HUES64 (cell line): ENCODE measurements at regions not wholly inside any gene's neighbourhood (a gene's known extent, or its start where the extent isn't known, plus 50 kb on each side); places are given as distances from the start of the nearest gene placed in this dataset.
"Not testable (repeated sequence)": the region's sequence is repeated elsewhere in the genome, so short reads cannot be mapped to it uniquely, and the experiment has no call there.

Source experiments
- H3K27ac ChIP-seq: 2 replicates; pipeline ENCODE4 v1.7.0; 2013; ENCODE audit warnings: low read depth, low read length, inconsistent platforms
- H3K27me3 ChIP-seq: 2 replicates; pipeline ENCODE4 v1.6.1; 2013; ENCODE audit warnings: mild to moderate bottlenecking, low read length; ENCODE audit not compliant: insufficient read depth
- H3K36me3 ChIP-seq: 2 replicates; pipeline ENCODE4 v1.6.1; 2013; ENCODE audit warnings: mild to moderate bottlenecking, low read length; ENCODE audit not compliant: insufficient read depth
- H3K4me1 ChIP-seq: 2 replicates; pipeline ENCODE4 v1.6.1; 2013; ENCODE audit warnings: mild to moderate bottlenecking, low read length, moderate library complexity; ENCODE audit not compliant: insufficient read depth
- H3K4me3 ChIP-seq: 2 replicates; pipeline ENCODE4 v1.5.1; 2013; ENCODE audit warnings: mild to moderate bottlenecking, low read length, moderate library complexity
- H3K9ac ChIP-seq: 2 replicates; pipeline ENCODE4 v1.6.1; 2013; ENCODE audit warnings: mild to moderate bottlenecking, low read depth, low read length
- H3K9me3 ChIP-seq: 2 replicates; pipeline ENCODE4 v1.6.1; 2013; ENCODE audit warnings: low read depth, low read length; ENCODE audit not compliant: insufficient read depth
- WGBS: fragments of 150-250, 120-280 bp; methylation state at CpG from one replicate; pipeline ENCODE4 v1.1.7; 2013; ENCODE audit warnings: missing lambda C conversion rate; 5-methylcytosine and 5-hydroxymethylcytosine counted together

DNA sequence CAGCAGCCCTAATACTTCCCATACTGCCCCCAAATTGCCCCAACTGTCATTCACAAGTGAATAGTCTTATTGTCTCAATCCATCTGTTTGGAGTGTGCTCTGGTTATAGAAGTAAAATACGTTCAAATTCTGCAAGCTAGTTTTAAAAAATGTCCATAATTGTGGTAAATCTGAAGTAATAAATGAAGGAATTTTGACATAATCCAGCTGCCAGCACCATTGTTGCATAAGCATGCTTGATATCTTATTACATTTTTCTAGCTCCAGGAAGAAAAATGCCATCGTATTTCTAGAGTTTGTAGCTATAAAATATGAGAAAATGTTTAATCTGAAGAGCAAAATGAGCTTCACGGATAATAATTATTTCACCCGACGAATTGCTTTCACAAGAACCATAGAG is 664.7 kb downstream of the RFPL4B start:
- Histone ChIP-seq H3K9me3 (no peaks in the 10 kb centered on the region), H3K27ac (no peak overlapping the region), H3K36me3 (no peaks in the 10 kb centered on the region), H3K4me3 (no peak overlapping the region), H3K9ac (no peak overlapping the region), H3K27me3 (no peaks in the 10 kb centered on the region), H3K4me1 (no peaks in the 10 kb centered on the region; the same call in 1 of the 2 replicates)
- WGBS, result 99% methylated on average over 4 of the region's 5 CpGs

DNA sequence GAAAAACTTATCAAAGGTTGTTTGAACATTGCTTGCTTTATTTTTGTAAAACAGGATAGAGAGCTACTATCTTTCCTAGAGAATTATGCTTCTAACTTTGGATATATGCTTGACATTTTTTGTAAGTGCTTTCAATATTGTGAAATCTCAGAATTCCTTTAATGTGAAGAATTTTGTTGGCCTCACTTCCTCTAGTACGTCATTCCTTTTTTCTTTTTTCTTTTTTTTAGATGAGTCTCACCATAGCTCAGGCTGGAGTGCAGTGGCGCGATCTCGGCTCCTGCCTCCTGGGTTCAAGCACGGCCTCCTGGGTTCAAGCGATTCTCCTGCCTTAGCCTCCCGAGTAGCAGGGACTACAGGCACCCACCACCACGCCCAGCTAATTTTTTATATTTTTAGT is 668.1 kb downstream of the RFPL4B start:
- no peak overlapping the region for H3K4me3 ChIP-seq
- H3K27ac ChIP-seq, result no peak overlapping the region

DNA sequence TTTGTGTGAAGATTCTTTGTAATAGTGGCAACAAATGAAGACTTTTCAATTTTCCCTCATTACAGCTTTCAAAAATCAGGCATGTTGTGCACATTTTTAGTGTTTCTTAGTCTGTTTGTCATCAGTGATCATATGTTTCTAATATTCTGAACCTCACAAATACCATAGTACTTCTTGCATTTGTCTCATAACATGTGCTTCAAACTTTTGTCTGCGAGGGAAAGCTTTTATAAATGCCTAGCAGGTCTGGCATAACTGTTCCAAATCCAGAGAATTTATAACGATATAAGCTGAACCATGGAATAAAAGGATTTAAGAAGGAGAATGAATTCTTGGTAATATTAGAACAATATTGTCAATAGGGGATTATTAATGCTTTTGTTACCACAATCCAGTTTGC is 670.2 kb downstream of the RFPL4B start:
- no peaks in the 10 kb centered on the region for H3K36me3 ChIP-seq
- no peak overlapping the region for H3K9ac ChIP-seq
- H3K27ac ChIP-seq, result no peak overlapping the region
- H3K4me3 ChIP-seq, result no peak overlapping the region
- WGBS, result 96% methylated on average over 2 of the region's 2 CpGs
- no peaks in the 10 kb centered on the region for H3K27me3 ChIP-seq
- H3K4me1 ChIP-seq, result no peaks in the 10 kb centered on the region
- H3K9me3 ChIP-seq, result no peaks in the 10 kb centered on the region

More for the DNA sequence above, 668.1 kb downstream of the RFPL4B start:
- Histone ChIP-seq H3K9ac (no peak overlapping the region), H3K9me3 (no peaks in the 10 kb centered on the region), H3K27me3 (no peaks in the 10 kb centered on the region), H3K4me1 (no peaks in the 10 kb centered on the region), H3K36me3 (no peaks in the 10 kb centered on the region)
- 69% methylated on average over 7 of the region's 8 CpGs for WGBS

DNA sequence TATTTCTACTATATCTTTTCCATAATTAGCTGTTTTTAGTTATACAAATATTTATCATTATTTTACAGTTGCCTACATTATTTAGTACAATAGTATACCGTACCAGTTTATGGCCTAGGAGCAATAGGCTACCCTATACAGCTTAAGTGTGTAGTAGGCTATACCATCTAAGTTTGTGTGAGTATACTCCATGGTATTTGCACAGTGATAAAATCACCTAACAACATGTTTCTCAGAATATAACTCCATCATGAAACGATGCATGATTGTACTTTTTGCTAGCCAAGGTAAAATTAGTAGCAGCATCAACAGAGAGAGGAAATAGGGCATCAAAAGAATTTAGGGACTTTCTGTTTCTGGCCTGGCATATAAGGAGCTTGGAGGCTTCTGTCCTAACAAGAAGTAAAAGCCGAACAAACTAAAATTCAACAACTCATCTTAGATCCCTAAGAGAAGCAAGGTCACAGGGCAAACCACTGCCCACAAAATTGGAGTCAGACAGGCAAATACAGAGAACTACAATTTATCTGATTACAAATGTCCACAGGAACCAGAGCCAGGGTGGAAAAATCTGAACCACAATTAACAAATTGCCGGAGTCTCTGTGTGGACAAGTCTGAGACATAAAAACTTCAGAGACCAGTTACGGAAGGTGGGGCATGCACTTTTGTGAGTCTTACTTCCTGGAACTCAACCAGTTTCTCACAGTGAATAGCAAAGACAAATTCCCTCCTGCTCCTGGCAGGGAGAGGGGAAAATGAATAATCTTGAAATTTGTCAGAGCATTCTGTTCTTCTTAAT is 671.4 kb downstream of the RFPL4B start:
- Histone ChIP-seq H3K9ac (no peak overlapping the region), H3K27me3 (no peaks in the 10 kb centered on the region), H3K27ac (no peak overlapping the region), H3K36me3 (no peaks in the 10 kb centered on the region), H3K4me3 (no peak overlapping the region), H3K4me1 (no peaks in the 10 kb centered on the region), H3K9me3 (no peaks in the 10 kb centered on the region)
- 99% methylated on average over 4 of the region's 5 CpGs for WGBS

DNA sequence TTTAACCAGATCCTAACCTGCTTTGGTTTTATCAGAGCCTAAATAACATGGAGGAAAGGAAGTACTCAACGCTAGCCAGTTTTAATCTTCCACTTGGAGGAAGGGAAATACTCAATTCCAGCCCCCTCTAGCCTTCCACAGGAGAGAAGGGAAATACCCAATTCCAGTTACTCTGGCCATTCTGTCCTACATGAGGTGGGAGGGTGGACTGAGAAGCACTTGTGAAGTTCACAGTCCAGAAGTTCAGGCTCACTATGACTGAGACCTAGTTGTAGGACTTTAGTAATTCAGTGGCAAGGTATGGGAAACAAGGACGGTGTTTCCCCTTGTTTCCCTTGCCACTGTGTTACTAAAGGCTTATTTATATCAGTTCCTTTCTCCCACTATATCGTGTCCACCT is 672.0 kb downstream of the RFPL4B start:
- Histone ChIP-seq H3K4me1 (no peaks in the 10 kb centered on the region), H3K27ac (no peak overlapping the region), H3K4me3 (no peak overlapping the region), H3K9me3 (no peaks in the 10 kb centered on the region), H3K36me3 (no peaks in the 10 kb centered on the region), H3K27me3 (no peaks in the 10 kb centered on the region), H3K9ac (no peak overlapping the region)
- WGBS, result 79% methylated on average over 2 of the region's 3 CpGs

DNA sequence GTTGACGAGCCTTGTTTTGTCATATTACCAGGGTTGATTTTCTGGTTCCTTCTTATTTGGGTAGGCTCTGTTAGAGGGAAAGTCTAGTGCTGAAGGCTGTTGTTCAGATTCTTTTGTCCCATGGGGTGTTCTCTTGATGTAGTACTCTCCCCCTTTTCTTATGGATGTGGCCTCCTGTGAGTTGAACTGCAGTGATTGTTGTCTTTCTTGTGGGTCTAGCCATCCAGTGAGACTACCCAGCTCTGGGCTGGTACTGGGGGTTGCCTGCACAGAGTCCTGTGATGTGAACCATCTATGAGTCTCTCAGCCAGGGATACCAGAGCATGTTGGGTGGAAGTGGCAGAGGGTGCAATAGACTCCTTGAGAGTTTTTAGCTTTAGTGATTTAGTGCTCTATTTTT is 680.6 kb downstream of the RFPL4B start:
- peaks cover 6% of the 10 kb centered on the region for H3K4me1 ChIP-seq
- H3K9me3 ChIP-seq, result no peaks in the 10 kb centered on the region
- no peak overlapping the region for H3K27ac ChIP-seq
- no peaks in the 10 kb centered on the region for H3K27me3 ChIP-seq
- no peak overlapping the region for H3K4me3 ChIP-seq
- WGBS, result 78% methylated on average over 1 of the region's 1 CpG
- no peak overlapping the region for H3K9ac ChIP-seq
- H3K36me3 ChIP-seq, result no peaks in the 10 kb centered on the region

DNA sequence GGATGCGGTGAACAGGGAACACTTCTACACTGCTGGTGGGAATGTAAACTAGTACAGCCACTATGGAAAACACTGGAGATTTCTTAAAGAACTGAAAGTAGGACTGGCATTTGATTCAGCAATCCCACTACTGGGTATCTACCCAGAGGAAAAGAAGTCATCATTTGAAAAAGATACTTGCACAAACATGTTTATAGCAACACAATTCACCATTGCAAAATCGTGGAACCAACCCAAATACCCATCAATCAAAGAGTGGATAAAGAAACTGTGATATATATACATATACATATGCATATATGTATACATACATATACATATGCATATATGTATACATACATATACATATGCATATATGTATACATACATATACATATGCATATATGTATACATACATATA is 682.0 kb downstream of the RFPL4B start:
- WGBS, result 91% methylated on average over 1 of the region's 2 CpGs
- H3K36me3 ChIP-seq, H3K27me3 ChIP-seq, H3K9ac ChIP-seq, H3K9me3 ChIP-seq, H3K4me1 ChIP-seq, H3K4me3 ChIP-seq, H3K27ac ChIP-seq: not testable (repeated sequence)

DNA sequence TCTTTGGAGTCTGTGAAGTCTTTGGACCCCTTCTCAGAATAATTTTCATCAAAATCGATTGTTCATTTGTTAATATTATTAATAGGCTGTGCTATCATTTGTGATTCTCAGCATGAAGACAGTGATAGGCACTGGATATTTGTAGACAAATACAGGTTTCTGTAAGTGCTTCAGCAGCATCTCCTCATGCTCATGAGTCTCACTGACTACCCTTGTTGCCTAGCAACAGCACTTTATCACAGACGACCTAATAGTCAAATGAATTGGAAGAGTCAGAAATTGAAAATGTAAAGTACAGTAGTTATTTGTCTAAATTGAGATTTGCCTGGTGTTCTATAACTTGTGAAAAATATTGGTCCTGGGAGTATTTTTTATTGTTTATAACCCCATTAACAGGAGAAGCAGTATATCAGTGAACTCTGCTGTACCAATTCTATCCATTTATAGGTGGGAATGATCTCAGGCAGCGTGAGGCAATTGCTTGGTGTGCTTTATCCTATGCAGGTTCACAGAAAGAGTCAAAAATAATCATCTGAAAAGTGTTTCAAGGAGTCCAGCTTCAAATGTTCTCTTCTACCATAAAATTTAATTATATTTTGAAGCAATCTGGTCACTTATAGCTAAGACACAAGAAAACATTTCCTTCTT is 684.6 kb downstream of the RFPL4B start:
- no peaks in the 10 kb centered on the region for H3K27me3 ChIP-seq
- H3K9ac ChIP-seq, result no peak overlapping the region
- H3K4me3 ChIP-seq, result no peak overlapping the region
- H3K9me3 ChIP-seq, result no peaks in the 10 kb centered on the region
- no peak overlapping the region for H3K27ac ChIP-seq
- no peaks in the 10 kb centered on the region for H3K36me3 ChIP-seq
- 61% methylated on average over 2 of the region's 3 CpGs for WGBS
- peaks cover 6% of the 10 kb centered on the region for H3K4me1 ChIP-seq

DNA sequence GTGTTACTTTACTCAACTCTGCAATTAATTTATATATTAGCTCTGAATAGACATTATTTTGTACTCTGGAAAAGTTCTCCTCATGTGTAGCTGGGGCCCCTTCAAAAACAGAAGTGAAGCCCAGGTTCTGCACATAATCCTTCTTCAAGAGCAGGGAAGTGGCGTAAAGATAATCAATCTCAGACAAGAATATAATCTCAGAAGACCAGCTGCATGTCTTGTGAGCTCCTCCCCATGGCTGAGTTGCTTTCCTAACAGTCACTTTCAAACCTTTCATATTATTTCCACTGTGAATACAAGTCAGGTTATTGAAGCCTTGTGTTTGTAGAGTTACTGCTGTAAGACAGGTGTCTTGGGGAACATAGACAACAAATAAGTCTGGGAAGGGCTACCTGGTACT is 691.9 kb downstream of the RFPL4B start:
- H3K27ac ChIP-seq, result no peak overlapping the region
- H3K4me1 ChIP-seq, result no peaks in the 10 kb centered on the region
- H3K4me3 ChIP-seq, result no peak overlapping the region
- H3K9ac ChIP-seq, result no peak overlapping the region
- H3K36me3 ChIP-seq, result no peaks in the 10 kb centered on the region
- no peaks in the 10 kb centered on the region for H3K27me3 ChIP-seq
- H3K9me3 ChIP-seq, result no peaks in the 10 kb centered on the region
- 100% methylated on average over 1 of the region's 1 CpG for WGBS

DNA sequence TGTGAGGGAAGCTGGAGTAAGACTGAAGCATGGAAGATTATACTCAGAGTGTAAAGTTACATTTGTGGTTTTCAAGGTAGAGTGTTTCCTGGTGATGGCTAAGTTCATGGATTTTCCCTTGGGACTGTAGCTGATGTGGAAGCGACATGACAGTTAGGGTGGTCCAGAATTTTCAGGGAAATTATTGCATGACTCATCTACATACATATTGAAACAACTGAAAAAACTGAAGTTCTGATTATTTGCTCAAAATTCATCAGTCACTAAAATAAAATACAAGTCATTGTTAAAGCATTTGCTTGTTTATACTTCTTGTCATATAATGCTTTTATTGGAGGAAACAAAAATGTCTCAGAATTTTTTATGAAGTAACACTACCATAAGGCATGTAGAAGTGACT is 700.0 kb downstream of the RFPL4B start:
- WGBS, result 57% methylated on average over 1 of the region's 1 CpG
- H3K4me3 ChIP-seq, result no peak overlapping the region
- no peaks in the 10 kb centered on the region for H3K9me3 ChIP-seq
- no peak overlapping the region for H3K9ac ChIP-seq
- peaks cover 28% of the 10 kb centered on the region for H3K4me1 ChIP-seq
- H3K27ac ChIP-seq, result no peak overlapping the region
- no peaks in the 10 kb centered on the region for H3K27me3 ChIP-seq
- no peaks in the 10 kb centered on the region for H3K36me3 ChIP-seq

DNA sequence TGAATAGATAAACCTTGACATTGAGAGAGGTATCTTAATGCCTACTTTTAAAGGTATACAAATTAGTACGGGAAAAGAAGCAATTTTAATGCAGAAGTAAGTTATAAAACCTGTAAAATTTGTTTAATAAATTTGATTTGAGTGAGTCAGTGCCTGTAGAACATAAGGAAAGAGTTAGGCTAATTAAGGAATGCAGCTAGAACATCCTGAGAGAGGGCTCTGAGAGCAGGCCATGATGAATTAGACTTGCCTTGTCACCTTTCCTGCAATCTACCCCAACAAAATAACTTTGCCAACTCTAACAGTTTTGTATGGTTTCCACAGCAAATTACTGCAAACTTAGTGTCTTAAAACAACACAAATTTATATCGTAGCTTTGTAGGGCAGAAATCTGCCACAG is 700.8 kb downstream of the RFPL4B start:
- Histone ChIP-seq H3K36me3 (no peaks in the 10 kb centered on the region), H3K9me3 (no peaks in the 10 kb centered on the region), H3K27ac (no peak overlapping the region), H3K9ac (no peak overlapping the region), H3K4me1 (peaks cover 31% of the 10 kb centered on the region), H3K4me3 (no peak overlapping the region), H3K27me3 (no peaks in the 10 kb centered on the region)
- 96% methylated on average over 2 of the region's 2 CpGs for WGBS
